Fibroblast of upper back skin (primary cell): ENCODE measurements at regions not wholly inside any gene's neighbourhood (a gene's known extent, or its start where the extent isn't known, plus 50 kb on each side); places are given as distances from the start of the nearest gene placed in this dataset.
"Not testable (repeated sequence)": the region's sequence is repeated elsewhere in the genome, so short reads cannot be mapped to it uniquely, and the experiment has no call there.

Source experiments
- DNase-seq: peaks from one replicate; pipeline ENCODE4 v3.0.0-alpha.2; 2013

GRCh38 chr3:674116-674515 is 418.7 kb upstream of the CNTN6 start:
- DNase-seq = no peak

GRCh38 chr3:675846-676245 is 417.0 kb upstream of the CNTN6 start:
- no peak for DNase-seq

- no peak for DNase-seq
These were observed 409.1 kb upstream of the CNTN6 start for GRCh38 chr3:683770-684169.

- DNase-seq = no peak
These were observed 402.1 kb upstream of the CNTN6 start for GRCh38 chr3:690770-691169.

- DNase-seq = no peak
These were observed 392.3 kb upstream of the CNTN6 start for GRCh38 chr3:700514-700913.

- DNase-seq = no peak
These were observed 385.8 kb upstream of the CNTN6 start for GRCh38 chr3:707041-707440.

GRCh38 chr3:713006-713621 is 379.7 kb upstream of the CNTN6 start:
- no peak for DNase-seq

- DNase-seq = no peak
These were observed 378.7 kb upstream of the CNTN6 start for GRCh38 chr3:713947-714620.

- DNase-seq = peak; percentile 3
These were observed 371.7 kb upstream of the CNTN6 start for GRCh38 chr3:721086-721485.

GRCh38 chr3:732326-732928 is 360.4 kb upstream of the CNTN6 start:
- DNase-seq = no peak

- no peak for DNase-seq
These were observed 359.5 kb upstream of the CNTN6 start for GRCh38 chr3:733313-733712.

- no peak for DNase-seq
These were observed 335.1 kb upstream of the CNTN6 start for GRCh38 chr3:757711-758110.

- no peak for DNase-seq
These were observed 333.7 kb upstream of the CNTN6 start for GRCh38 chr3:759106-759505.

GRCh38 chr3:773433-773832 is 319.4 kb upstream of the CNTN6 start:
- not testable (repeated sequence) for DNase-seq

- DNase-seq = no peak
These were observed 317.5 kb upstream of the CNTN6 start for GRCh38 chr3:775178-775880.

- DNase-seq = no peak
These were observed 312.3 kb upstream of the CNTN6 start for GRCh38 chr3:780505-780904.

GRCh38 chr3:791442-791841 is 301.4 kb upstream of the CNTN6 start:
- no peak for DNase-seq

GRCh38 chr3:792630-793029 is 300.2 kb upstream of the CNTN6 start:
- no peak for DNase-seq

GRCh38 chr3:804211-804610 is 288.6 kb upstream of the CNTN6 start:
- no peak for DNase-seq

GRCh38 chr3:805326-805725 is 287.5 kb upstream of the CNTN6 start:
- no peak for DNase-seq

GRCh38 chr3:806006-806405 is 286.8 kb upstream of the CNTN6 start:
- DNase-seq = no peak

GRCh38 chr3:816605-817004 is 276.2 kb upstream of the CNTN6 start:
- DNase-seq = no peak

GRCh38 chr3:834679-835078 is 258.1 kb upstream of the CNTN6 start:
- DNase-seq = no peak

GRCh38 chr3:835096-835495 is 257.7 kb upstream of the CNTN6 start:
- DNase-seq = no peak
